GM18907 (cell line): ENCODE measurements at regions not wholly inside any gene's neighbourhood (a gene's known extent, or its start where the extent isn't known, plus 50 kb on each side); places are given as distances from the start of the nearest gene placed in this dataset.

ENCODE experiments used
- ATAC-seq: cut with Tn5 transposase; IDR thresholded peaks from one replicate; pipeline ENCODE4 v1.9.1; 2021; ENCODE audit warnings: mild to moderate bottlenecking, moderate library complexity; ENCODE audit not compliant: unreplicated experiment

- no peak for ATAC-seq
Observed at GRCh38 chr16:85502357-85502756, 110.8 kb upstream of the GSE1 start.

- no peak for ATAC-seq
Observed at GRCh38 chr16:85503679-85504231, 109.4 kb upstream of the GSE1 start.

- ATAC-seq = no peak
Observed at GRCh38 chr16:85504242-85504641, 108.9 kb upstream of the GSE1 start.

- no peak for ATAC-seq
Observed at GRCh38 chr16:85505794-85506634, 107.1 kb upstream of the GSE1 start.

GRCh38 chr16:85506635-85506911 is 106.5 kb upstream of the GSE1 start:
- ATAC-seq = no peak

GRCh38 chr16:85507342-85507741 is 105.8 kb upstream of the GSE1 start:
- ATAC-seq = no peak

GRCh38 chr16:85508388-85508787 is 104.7 kb upstream of the GSE1 start:
- no peak for ATAC-seq

GRCh38 chr16:85508993-85509392 is 104.1 kb upstream of the GSE1 start:
- no peak for ATAC-seq

GRCh38 chr16:85510041-85510659 is 103.0 kb upstream of the GSE1 start:
- ATAC-seq = no peak

GRCh38 chr16:85511938-85512807 is 100.9 kb upstream of the GSE1 start:
- ATAC-seq = no peak

- no peak for ATAC-seq
Observed at GRCh38 chr16:85512808-85513115, 100.4 kb upstream of the GSE1 start.

GRCh38 chr16:85513180-85513579 is 99.9 kb upstream of the GSE1 start:
- ATAC-seq = no peak

- ATAC-seq = no peak
Observed at GRCh38 chr16:85513649-85514048, 99.5 kb upstream of the GSE1 start.

- ATAC-seq = no peak
Observed at GRCh38 chr16:85514295-85514597, 98.9 kb upstream of the GSE1 start.

GRCh38 chr16:85514598-85515318 is 98.4 kb upstream of the GSE1 start:
- no peak for ATAC-seq

GRCh38 chr16:85515319-85515745 is 97.8 kb upstream of the GSE1 start:
- no peak for ATAC-seq

GRCh38 chr16:85515830-85516397 is 97.2 kb upstream of the GSE1 start:
- no peak for ATAC-seq

GRCh38 chr16:85517154-85517553 is 96.0 kb upstream of the GSE1 start:
- ATAC-seq = no peak

GRCh38 chr16:85517563-85518179 is 95.5 kb upstream of the GSE1 start:
- ATAC-seq = no peak

- ATAC-seq = no peak
Observed at GRCh38 chr16:85518398-85519049, 94.6 kb upstream of the GSE1 start.
